ENCODE measurements at regions not wholly inside any gene's neighbourhood (a gene's known extent, or its start where the extent isn't known, plus 50 kb on each side); places are given as distances from the start of the nearest gene placed in this dataset.
A peak's percentile ranks its signal among the peaks of the same experiment; 100 is the strongest.
"Not testable (repeated sequence)": the region's sequence is repeated elsewhere in the genome, so short reads cannot be mapped to it uniquely, and the experiment has no call there.

DNA sequence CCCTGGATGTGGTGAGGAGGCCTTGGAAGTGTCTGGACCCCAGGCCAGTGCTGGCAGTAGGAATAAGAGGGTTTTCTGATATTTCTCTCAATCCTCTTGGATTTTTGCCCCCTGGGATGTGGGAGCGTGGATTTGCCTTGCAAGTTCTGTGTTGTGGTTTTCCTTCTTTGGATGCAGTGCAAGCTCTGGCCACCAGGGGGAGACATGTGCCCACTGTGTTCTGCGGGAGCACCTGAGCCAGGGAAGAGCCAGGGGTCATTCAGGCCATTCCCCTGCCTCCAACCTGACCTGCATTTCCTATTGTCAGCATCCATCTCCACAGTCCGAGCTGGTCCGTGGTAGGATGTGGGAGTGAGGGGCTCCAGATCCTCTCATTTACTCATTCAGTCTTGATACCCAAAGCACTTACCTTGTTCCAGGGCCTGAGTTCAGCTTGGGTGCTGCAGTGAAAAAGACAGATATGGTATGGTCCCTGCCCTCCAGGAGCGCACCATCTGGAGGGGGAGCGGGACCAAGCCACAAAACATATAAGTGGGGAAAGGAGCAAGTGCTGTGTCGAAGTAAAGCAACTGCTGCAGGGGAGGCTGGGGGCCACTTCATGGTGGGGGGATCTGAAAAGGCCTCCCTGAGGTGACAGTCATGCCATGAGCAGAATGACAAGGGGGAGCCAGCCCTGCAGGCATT is 82.1 kb downstream of the LIMS4 start:
- DNase-seq, result peak in 1 of 3 donors; percentile 0
- not testable (repeated sequence) for H2AFZ ChIP-seq (ENCODE audit: insufficient read depth, low read depth, low read length, poor library complexity, severe bottlenecking); H3K79me2 ChIP-seq (ENCODE audit: insufficient read depth, low read length)

GRCh38 chr2:110387044-110387443 is 85.6 kb downstream of the LIMS4 start:
- intact Hi-C loops (cut with micrococcal nuclease); H2AFZ ChIP-seq (ENCODE audit: insufficient read depth, low read depth, low read length, poor library complexity, severe bottlenecking); H3K27me3 ChIP-seq (ENCODE audit: control insufficient read depth in 2 of 2, insufficient read depth in 2 of 2, low read length in 2 of 2); H3K4me1 Mint-ChIP-seq; H3K9me3 Mint-ChIP-seq; H3K36me3 ChIP-seq (replicated peaks in 1 of 2; ENCODE audit: control insufficient read depth in 1 of 2, insufficient read depth in 2 of 2, low read length in 2 of 2); H3K9ac ChIP-seq (ENCODE audit: insufficient read depth, low read length, poor library complexity, severe bottlenecking); H4K20me1 ChIP-seq (ENCODE audit: insufficient read depth, low read length); H3K4me3 Mint-ChIP-seq; H3K4me2 ChIP-seq (replicated peaks; ENCODE audit: extremely low read depth, low read length, poor library complexity, severe bottlenecking); DNase-seq; H3K27me3 Mint-ChIP-seq (ENCODE audit: low read depth in 3 of 3); H3K79me2 ChIP-seq (ENCODE audit: insufficient read depth, low read length); H3K4me3 ChIP-seq (replicated peaks in 1 of 3; ENCODE audit: low read depth in 2 of 3, low read length in 3 of 3); H3K9me3 ChIP-seq (replicated peaks in 1 of 2; ENCODE audit: control insufficient read depth in 1 of 2, insufficient read depth in 1 of 2, low read length in 2 of 2); H3K27ac ChIP-seq (ENCODE audit: low read depth in 1 of 2, low read length in 2 of 2); H3K4me1 ChIP-seq (ENCODE audit: control insufficient read depth in 1 of 2, insufficient read depth in 2 of 2, low read length in 2 of 2); H3K36me3 Mint-ChIP-seq; H3K27ac Mint-ChIP-seq: not testable (repeated sequence)
- no CpG with 5 or more reads among the region's 12 CpGs for WGBS (ENCODE audit: insufficient coverage)

More for the DNA sequence above, 82.1 kb downstream of the LIMS4 start:
- H3K36me3 ChIP-seq (replicated peaks in 1 of 2; ENCODE audit: control insufficient read depth in 1 of 2, insufficient read depth in 2 of 2, low read length in 2 of 2); intact Hi-C loops (cut with micrococcal nuclease); H3K27ac ChIP-seq (ENCODE audit: low read depth in 1 of 2, low read length in 2 of 2); H3K27me3 Mint-ChIP-seq (ENCODE audit: low read depth in 3 of 3); H3K27me3 ChIP-seq (ENCODE audit: control insufficient read depth in 2 of 2, insufficient read depth in 2 of 2, low read length in 2 of 2); H3K27ac Mint-ChIP-seq; H3K9me3 Mint-ChIP-seq; H3K4me1 Mint-ChIP-seq; H3K9me3 ChIP-seq (replicated peaks in 1 of 2; ENCODE audit: control insufficient read depth in 1 of 2, insufficient read depth in 1 of 2, low read length in 2 of 2); H3K4me3 ChIP-seq (replicated peaks in 1 of 3; ENCODE audit: low read depth in 2 of 3, low read length in 3 of 3); H3K4me2 ChIP-seq (replicated peaks; ENCODE audit: extremely low read depth, low read length, poor library complexity, severe bottlenecking); H3K4me3 Mint-ChIP-seq; H3K4me1 ChIP-seq (ENCODE audit: control insufficient read depth in 1 of 2, insufficient read depth in 2 of 2, low read length in 2 of 2); H4K20me1 ChIP-seq (ENCODE audit: insufficient read depth, low read length); H3K9ac ChIP-seq (ENCODE audit: insufficient read depth, low read length, poor library complexity, severe bottlenecking); H3K36me3 Mint-ChIP-seq: not testable (repeated sequence)
- no CpG with 5 or more reads among the region's 7 CpGs for WGBS (ENCODE audit: insufficient coverage)
- TF ChIP-seq, protein P1, sequence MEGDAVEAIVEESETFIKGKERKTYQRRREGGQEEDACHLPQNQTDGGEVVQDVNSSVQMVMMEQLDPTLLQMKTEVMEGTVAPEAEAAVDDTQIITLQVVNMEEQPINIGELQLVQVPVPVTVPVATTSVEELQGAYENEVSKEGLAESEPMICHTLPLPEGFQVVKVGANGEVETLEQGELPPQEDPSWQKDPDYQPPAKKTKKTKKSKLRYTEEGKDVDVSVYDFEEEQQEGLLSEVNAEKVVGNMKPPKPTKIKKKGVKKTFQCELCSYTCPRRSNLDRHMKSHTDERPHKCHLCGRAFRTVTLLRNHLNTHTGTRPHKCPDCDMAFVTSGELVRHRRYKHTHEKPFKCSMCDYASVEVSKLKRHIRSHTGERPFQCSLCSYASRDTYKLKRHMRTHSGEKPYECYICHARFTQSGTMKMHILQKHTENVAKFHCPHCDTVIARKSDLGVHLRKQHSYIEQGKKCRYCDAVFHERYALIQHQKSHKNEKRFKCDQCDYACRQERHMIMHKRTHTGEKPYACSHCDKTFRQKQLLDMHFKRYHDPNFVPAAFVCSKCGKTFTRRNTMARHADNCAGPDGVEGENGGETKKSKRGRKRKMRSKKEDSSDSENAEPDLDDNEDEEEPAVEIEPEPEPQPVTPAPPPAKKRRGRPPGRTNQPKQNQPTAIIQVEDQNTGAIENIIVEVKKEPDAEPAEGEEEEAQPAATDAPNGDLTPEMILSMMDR (IDR thresholded peaks at IDR 0.05), result peak; percentile 34

DNA sequence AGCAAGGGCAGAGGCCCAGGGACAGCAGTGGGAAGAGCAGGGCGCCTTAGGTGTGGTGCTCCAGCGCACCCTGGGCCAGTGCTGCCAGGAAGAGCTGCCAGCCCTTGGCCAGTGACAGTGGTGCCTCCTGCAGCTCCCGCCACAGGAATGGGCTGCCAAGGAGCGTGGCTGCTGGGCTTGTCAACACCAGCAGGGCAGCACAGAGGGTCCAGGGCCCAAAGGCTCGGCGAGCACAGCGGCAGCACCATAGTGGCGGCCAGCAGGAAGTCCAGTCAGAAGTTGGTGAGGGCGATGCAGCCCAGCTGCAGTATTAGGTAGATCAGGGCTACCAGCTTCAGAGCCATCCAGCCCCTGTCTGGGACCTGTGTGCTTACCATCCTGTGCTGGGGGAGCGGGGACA is 86.1 kb downstream of the LIMS4 start:
- H3K4me3 Mint-ChIP-seq; DNase-seq; H3K4me1 Mint-ChIP-seq; H3K79me2 ChIP-seq (ENCODE audit: insufficient read depth, low read length); H3K27ac ChIP-seq (ENCODE audit: low read depth in 1 of 2, low read length in 2 of 2); H3K27me3 Mint-ChIP-seq (ENCODE audit: low read depth in 3 of 3); H4K20me1 ChIP-seq (ENCODE audit: insufficient read depth, low read length); H3K9ac ChIP-seq (ENCODE audit: insufficient read depth, low read length, poor library complexity, severe bottlenecking); H3K4me1 ChIP-seq (ENCODE audit: control insufficient read depth in 1 of 2, insufficient read depth in 2 of 2, low read length in 2 of 2); H3K9me3 Mint-ChIP-seq; H3K4me3 ChIP-seq (replicated peaks in 1 of 3; ENCODE audit: low read depth in 2 of 3, low read length in 3 of 3); H3K36me3 ChIP-seq (replicated peaks in 1 of 2; ENCODE audit: control insufficient read depth in 1 of 2, insufficient read depth in 2 of 2, low read length in 2 of 2); intact Hi-C loops (cut with micrococcal nuclease); H3K27ac Mint-ChIP-seq; H3K4me2 ChIP-seq (replicated peaks; ENCODE audit: extremely low read depth, low read length, poor library complexity, severe bottlenecking); H3K36me3 Mint-ChIP-seq; H2AFZ ChIP-seq (ENCODE audit: insufficient read depth, low read depth, low read length, poor library complexity, severe bottlenecking); H3K27me3 ChIP-seq (ENCODE audit: control insufficient read depth in 2 of 2, insufficient read depth in 2 of 2, low read length in 2 of 2); H3K9me3 ChIP-seq (replicated peaks in 1 of 2; ENCODE audit: control insufficient read depth in 1 of 2, insufficient read depth in 1 of 2, low read length in 2 of 2): not testable (repeated sequence)
- WGBS (ENCODE audit: insufficient coverage), result no CpG with 5 or more reads among the region's 10 CpGs

DNA sequence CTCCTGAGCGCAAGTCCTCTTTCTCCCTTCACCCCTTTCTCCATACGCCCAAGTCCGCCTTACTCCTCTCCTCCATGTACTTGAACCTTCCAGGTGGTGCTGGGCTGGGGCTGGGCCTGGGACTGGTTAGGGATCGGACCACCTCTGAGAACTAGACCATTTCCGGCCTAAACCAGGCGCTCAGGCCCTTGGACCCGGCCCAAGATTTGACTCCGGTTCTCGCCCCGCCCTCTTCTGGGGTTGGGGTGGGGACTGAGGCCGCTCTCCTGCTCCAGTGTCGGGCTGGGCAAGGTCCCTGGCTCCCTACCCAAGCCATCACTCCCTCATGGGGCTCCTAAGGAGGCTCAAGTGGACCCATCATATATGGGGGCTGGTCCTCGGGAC is 87.9 kb downstream of the LIMS4 start:
- H4K20me1 ChIP-seq (ENCODE audit: insufficient read depth, low read length); H2AFZ ChIP-seq (ENCODE audit: insufficient read depth, low read depth, low read length, poor library complexity, severe bottlenecking); DNase-seq; H3K27me3 ChIP-seq (ENCODE audit: control insufficient read depth in 2 of 2, insufficient read depth in 2 of 2, low read length in 2 of 2); H3K9ac ChIP-seq (ENCODE audit: insufficient read depth, low read length, poor library complexity, severe bottlenecking); H3K4me2 ChIP-seq (replicated peaks; ENCODE audit: extremely low read depth, low read length, poor library complexity, severe bottlenecking); H3K4me1 ChIP-seq (ENCODE audit: control insufficient read depth in 1 of 2, insufficient read depth in 2 of 2, low read length in 2 of 2); H3K36me3 Mint-ChIP-seq; H3K4me3 ChIP-seq (replicated peaks in 1 of 3; ENCODE audit: low read depth in 2 of 3, low read length in 3 of 3); H3K79me2 ChIP-seq (ENCODE audit: insufficient read depth, low read length); H3K27ac Mint-ChIP-seq; H3K4me3 Mint-ChIP-seq; intact Hi-C loops (cut with micrococcal nuclease); H3K4me1 Mint-ChIP-seq; H3K36me3 ChIP-seq (replicated peaks in 1 of 2; ENCODE audit: control insufficient read depth in 1 of 2, insufficient read depth in 2 of 2, low read length in 2 of 2); H3K27ac ChIP-seq (ENCODE audit: low read depth in 1 of 2, low read length in 2 of 2); H3K9me3 Mint-ChIP-seq; H3K9me3 ChIP-seq (replicated peaks in 1 of 2; ENCODE audit: control insufficient read depth in 1 of 2, insufficient read depth in 1 of 2, low read length in 2 of 2); H3K27me3 Mint-ChIP-seq (ENCODE audit: low read depth in 3 of 3): not testable (repeated sequence)
- no CpG with 5 or more reads among the region's 13 CpGs for WGBS (ENCODE audit: insufficient coverage)

Measured in CD14-positive monocyte (primary cell).